GM12878 (cell line): ENCODE measurements at regions not wholly inside any gene's neighbourhood (a gene's known extent, or its start where the extent isn't known, plus 50 kb on each side); places are given as distances from the start of the nearest gene placed in this dataset.

Source experiments
- ATAC-seq: fragments of 200-7000 bp; cut with Tn5 transposase; 3 replicates; pipeline ENCODE4 v1.9.1; 2020; ENCODE audit warnings: mild to moderate bottlenecking, moderate library complexity
- BruUV-seq: library from RNA; stranded (reverse); fragments of 400-500 nt; replicated peaks from 2 replicates; lab custom pipeline; 2021; lab: Mats Ljungman, UMichigan
- CTCF ChIA-PET: fragments of 300-600 bp; sonication (Branson Sonifier 250); formaldehyde crosslinking; extraction: SDS; loops from one replicate; lab custom pipeline; 2021; ENCODE audit warnings: inconsistent platforms; lab: Yijun Ruan, JAX
- POLR2A ChIA-PET: fragments of 350-600 bp; formaldehyde crosslinking; extraction: SDS; loops from one replicate; lab custom pipeline; 2021; ENCODE audit warnings: inconsistent platforms; lab: Charles Lee
- RAD21 ChIA-PET: fragments of 300-600 bp; sonication (Branson Sonifier 250); formaldehyde crosslinking; loops from one replicate; lab custom pipeline; 2023; ENCODE audit warnings: antibody characterized with exemption; ENCODE audit not compliant: unreplicated experiment; lab: Charles Lee
- SMC1A ChIA-PET: fragments of 300-600 bp; sonication (Branson Sonifier 250); formaldehyde crosslinking; loops from one replicate; lab custom pipeline; 2023; ENCODE audit not compliant: unreplicated experiment, uncharacterized antibody; lab: Charles Lee
- DNase-seq: peaks from one replicate; pipeline ENCODE4 v3.0.0-alpha.2; 2011; ENCODE audit warnings: low read depth, low spot score
- FAIRE-seq: peaks from 3 replicates; lab custom pipeline; 2011; peaks lifted over from hg19 to GRCh38; lab: Jason Lieb, UNC
- H2AFZ ChIP-seq: 2 replicates; pipeline ENCODE4 v1.6.0; 2011; ENCODE audit warnings: low read depth, low read length, control low read depth; ENCODE audit not compliant: control insufficient read depth
- H3K27ac ChIP-seq: 2 replicates; pipeline ENCODE4 v1.5.1; 2011; ENCODE audit warnings: control low read depth; ENCODE audit not compliant: control insufficient read depth, insufficient read depth
- H3K27me3 ChIP-seq, 2 experiments: replicated peaks in 1 of 2; 2 replicates each; pipeline versions ENCODE4 v1.6.0 to v1.6.1; 2011; ENCODE audit warnings: low read length in 1 of 2; ENCODE audit not compliant: control insufficient read depth in 2 of 2, insufficient read depth in 2 of 2
- H3K36me3 ChIP-seq, 2 experiments: 2 replicates each; pipeline ENCODE4 v1.5.1; 2011; ENCODE audit warnings: low read length in 1 of 2; ENCODE audit not compliant: control insufficient read depth in 2 of 2, insufficient read depth in 2 of 2
- H3K4me1 ChIP-seq: 2 replicates; pipeline ENCODE4 v1.6.1; 2011; ENCODE audit warnings: mild to moderate bottlenecking, low read length, moderate library complexity, mixed read lengths; ENCODE audit not compliant: control insufficient read depth, insufficient read depth
- H3K4me2 ChIP-seq: 2 replicates; pipeline ENCODE4 v1.6.0; 2011; ENCODE audit warnings: control low read depth; ENCODE audit not compliant: control insufficient read depth, insufficient read depth
- H3K4me3 ChIP-seq: fragments of 200-600 bp; sonication (generic); 2 replicates; pipeline ENCODE4 v1.5.1; 2016
- H3K79me2 ChIP-seq: 2 replicates; pipeline ENCODE4 v1.6.0; 2011; ENCODE audit warnings: low read length; ENCODE audit not compliant: control insufficient read depth, insufficient read depth
- H3K9ac ChIP-seq: 2 replicates; pipeline ENCODE4 v1.8.0; 2011; ENCODE audit warnings: low read length, control low read depth, mixed read lengths; ENCODE audit not compliant: control insufficient read depth, insufficient read depth
- H3K9me3 ChIP-seq: replicated peaks from 3 replicates; pipeline ENCODE4 v1.5.1; 2011; ENCODE audit warnings: mild to moderate bottlenecking, low read length; ENCODE audit not compliant: control insufficient read depth, insufficient read depth
- H4K20me1 ChIP-seq: 2 replicates; pipeline ENCODE4 v1.6.0; 2011; ENCODE audit not compliant: control insufficient read depth, insufficient read depth
- CEBPB ChIP-seq, 2 experiments: fragments of 150-350 bp in 1 of 2; IDR thresholded peaks; 2 replicates each; pipeline ENCODE4 v1.6.1; 2012 to 2014; ENCODE audit warnings: low read depth in 2 of 2, low read length in 2 of 2, borderline replicate concordance in 1 of 2, inconsistent platforms in 1 of 2
- HCFC1 ChIP-seq: fragments of 150-350 bp; IDR thresholded peaks from 2 replicates; pipeline ENCODE4 v1.6.1; 2014; ENCODE audit warnings: low read length
- HDAC6 ChIP-seq: fragments of 200-600 bp; sonication (generic); IDR thresholded peaks from one replicate; pipeline ENCODE4 v1.8.0; 2017; ENCODE audit warnings: antibody characterized with exemption; ENCODE audit not compliant: unreplicated experiment
- MTA3 ChIP-seq: IDR thresholded peaks from 2 replicates; pipeline ENCODE4 v1.6.1; 2012; ENCODE audit warnings: low read length, inconsistent platforms, borderline replicate concordance
- POLR2A ChIP-seq: IDR thresholded peaks from 2 replicates; pipeline ENCODE4 v1.6.1; 2011; ENCODE audit warnings: low read depth, mild to moderate bottlenecking, low read length
- RBBP5 ChIP-seq: fragments of 200-600 bp; sonication (generic); conservative IDR thresholded peaks from 2 replicates; pipeline ENCODE4 v1.6.1; 2016
- SPI1 ChIP-seq: IDR thresholded peaks from 2 replicates; pipeline ENCODE4 v1.6.1; 2011; ENCODE audit warnings: low read depth, mild to moderate bottlenecking, low read length, moderate library complexity, borderline replicate concordance; ENCODE audit not compliant: insufficient read depth
- ZBED1 ChIP-seq: IDR thresholded peaks from 2 replicates; pipeline ENCODE4 v1.6.1; 2016; ENCODE audit warnings: borderline replicate concordance
- ZSCAN29 ChIP-seq: fragments of 450-650 bp; IDR thresholded peaks from 2 replicates; pipeline ENCODE4 v1.6.1; 2017; ENCODE audit warnings: mild to moderate bottlenecking, moderate library complexity
- WGBS: methylation state at CpG from one replicate; pipeline ENCODE4 v1.1.6; 2016; ENCODE audit warnings: low lambda C conversion rate; ENCODE audit not compliant: insufficient replicate concordance, insufficient coverage; ENCODE audit errors: missing lambda C conversion rate; 5-methylcytosine and 5-hydroxymethylcytosine counted together
- in situ Hi-C: fragments of 300-500 bp; cut with MboI; formaldehyde crosslinking; loops from 9 replicates; pipeline ENCODE4 v1.14.3; 2018; ENCODE audit warnings: mixed read lengths
- intact Hi-C: fragments of 100-400 bp; cut with micrococcal nuclease; formaldehyde crosslinking; loops from one replicate; pipeline ENCODE4 v1.14.2; 2022; ENCODE audit not compliant: unreplicated experiment
- TF ChIP-seq, protein P1 (sequence below): IDR thresholded peaks from 2 replicates; pipeline ENCODE4 v1.6.1; 2012; ENCODE audit warnings: mild to moderate bottlenecking, low read depth, low read length

DNA sequence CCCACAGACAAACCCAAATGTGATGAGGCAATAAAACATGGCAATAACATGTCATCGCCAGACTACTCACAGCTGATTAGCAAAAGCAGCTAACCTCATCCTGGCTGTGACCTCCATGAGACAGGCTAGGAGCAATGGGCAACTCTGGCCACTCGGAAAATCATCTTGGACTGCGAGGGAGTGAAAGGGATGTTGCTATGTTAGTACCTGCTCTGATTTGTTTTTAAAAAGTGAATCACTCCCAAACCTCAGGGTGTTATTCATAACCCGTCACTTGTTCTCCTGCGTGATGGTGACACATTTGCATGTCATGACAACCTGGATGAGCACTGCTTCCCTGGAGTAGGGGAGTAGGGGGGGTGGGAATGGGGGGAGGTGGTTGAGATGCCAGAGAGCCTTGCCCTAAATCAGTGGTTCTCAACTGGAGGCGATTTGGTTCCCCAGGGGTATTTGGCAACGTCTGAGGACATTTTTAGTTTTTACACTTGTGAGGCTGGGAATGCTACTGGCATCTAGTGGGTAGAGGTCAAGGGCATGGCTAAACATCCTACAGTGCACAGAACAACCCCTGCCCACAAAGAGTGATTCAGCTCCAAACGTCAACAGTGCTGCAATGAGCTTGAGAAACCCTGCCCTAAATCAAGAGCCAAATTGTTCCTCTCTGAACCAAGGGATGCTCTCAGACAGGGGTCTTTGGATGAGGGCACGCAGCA is 241.7 kb downstream of the SOX9 start (continued):
- TF ChIP-seq, protein P1, sequence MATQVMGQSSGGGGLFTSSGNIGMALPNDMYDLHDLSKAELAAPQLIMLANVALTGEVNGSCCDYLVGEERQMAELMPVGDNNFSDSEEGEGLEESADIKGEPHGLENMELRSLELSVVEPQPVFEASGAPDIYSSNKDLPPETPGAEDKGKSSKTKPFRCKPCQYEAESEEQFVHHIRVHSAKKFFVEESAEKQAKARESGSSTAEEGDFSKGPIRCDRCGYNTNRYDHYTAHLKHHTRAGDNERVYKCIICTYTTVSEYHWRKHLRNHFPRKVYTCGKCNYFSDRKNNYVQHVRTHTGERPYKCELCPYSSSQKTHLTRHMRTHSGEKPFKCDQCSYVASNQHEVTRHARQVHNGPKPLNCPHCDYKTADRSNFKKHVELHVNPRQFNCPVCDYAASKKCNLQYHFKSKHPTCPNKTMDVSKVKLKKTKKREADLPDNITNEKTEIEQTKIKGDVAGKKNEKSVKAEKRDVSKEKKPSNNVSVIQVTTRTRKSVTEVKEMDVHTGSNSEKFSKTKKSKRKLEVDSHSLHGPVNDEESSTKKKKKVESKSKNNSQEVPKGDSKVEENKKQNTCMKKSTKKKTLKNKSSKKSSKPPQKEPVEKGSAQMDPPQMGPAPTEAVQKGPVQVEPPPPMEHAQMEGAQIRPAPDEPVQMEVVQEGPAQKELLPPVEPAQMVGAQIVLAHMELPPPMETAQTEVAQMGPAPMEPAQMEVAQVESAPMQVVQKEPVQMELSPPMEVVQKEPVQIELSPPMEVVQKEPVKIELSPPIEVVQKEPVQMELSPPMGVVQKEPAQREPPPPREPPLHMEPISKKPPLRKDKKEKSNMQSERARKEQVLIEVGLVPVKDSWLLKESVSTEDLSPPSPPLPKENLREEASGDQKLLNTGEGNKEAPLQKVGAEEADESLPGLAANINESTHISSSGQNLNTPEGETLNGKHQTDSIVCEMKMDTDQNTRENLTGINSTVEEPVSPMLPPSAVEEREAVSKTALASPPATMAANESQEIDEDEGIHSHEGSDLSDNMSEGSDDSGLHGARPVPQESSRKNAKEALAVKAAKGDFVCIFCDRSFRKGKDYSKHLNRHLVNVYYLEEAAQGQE: no peak
- no peak for TF ChIP-seq ZSCAN29

DNA sequence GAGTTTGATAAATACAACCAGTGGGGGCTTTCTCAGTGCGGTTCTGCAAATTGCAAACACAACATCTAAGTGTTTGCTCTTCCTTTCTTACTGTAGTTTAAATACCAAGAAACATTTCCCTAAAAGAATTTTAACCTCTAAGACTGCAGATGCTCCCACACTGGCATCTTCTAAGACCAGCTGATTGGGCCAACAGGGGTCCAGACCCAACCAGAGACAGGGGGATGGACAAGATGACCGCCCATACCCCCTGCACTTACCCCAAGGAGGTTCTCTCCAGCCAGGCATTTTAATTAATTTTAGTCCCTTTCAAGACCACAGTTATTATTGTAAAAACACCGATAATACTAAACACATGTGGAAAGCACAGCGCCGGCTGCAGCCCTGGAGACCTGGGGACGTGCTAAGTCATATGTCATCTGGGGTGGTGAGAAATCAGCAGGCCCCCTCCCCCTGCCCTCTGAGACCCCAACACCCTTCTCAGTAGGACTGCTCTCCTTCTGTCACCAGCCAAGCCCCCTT is 242.3 kb downstream of the SOX9 start:
- Histone ChIP-seq H3K27me3 (0 out of 4 replicates have a peak, but pooled peaks cover 0 to 4% of the 10 kb centered on the region in 2 experiments), H3K9ac (no peak overlapping the region), H3K4me1 (no peaks in the 10 kb centered on the region), H3K4me3 (no peak overlapping the region), H3K27ac (no peak overlapping the region), H3K36me3 (no peaks in the 10 kb centered on the region), H2AFZ (no peak overlapping the region), H3K9me3 (no peaks in the 10 kb centered on the region; the same call in 2 of the 3 replicates), H4K20me1 (no peaks in the 10 kb centered on the region), H3K4me2 (no peak overlapping the region), H3K79me2 (no peaks in the 10 kb centered on the region)
- WGBS: 49% methylated on average over 6 of the region's 6 CpGs
- POLR2A ChIA-PET: no interaction called here
- FAIRE-seq (no peak), ATAC-seq (no peak), DNase-seq (no peak)
- RAD21 ChIA-PET: no interaction called here
- CTCF ChIA-PET: no interaction called here
- intact Hi-C loops: no loop called here
- SMC1A ChIA-PET: no interaction called here
- no TSS peak for BruUV-seq
- no peak for TF ChIP-seq RBBP5
- TF ChIP-seq MTA3: no peak
- TF ChIP-seq ZBED1: no peak
- no peak for TF ChIP-seq POLR2A
- TF ChIP-seq SPI1: no peak
- TF ChIP-seq HDAC6: no peak
- no peak for TF ChIP-seq CEBPB (IDR thresholded peaks at IDR 0.05; ENCODE audit: borderline replicate concordance in 1 of 2, low read depth in 2 of 2, low read length in 2 of 2)
- no peak for TF ChIP-seq HCFC1
- in situ Hi-C loops: no loop called here
